ENCODE measurements at regions not wholly inside any gene's neighbourhood (a gene's known extent, or its start where the extent isn't known, plus 50 kb on each side); places are given as distances from the start of the nearest gene placed in this dataset.

- Histone ChIP-seq H3K27ac (ENCODE audit: low read depth in 1 of 2, low read length in 2 of 2) (no peak overlapping the region), H3K36me3 (ENCODE audit: control insufficient read depth in 4 of 4, insufficient read depth in 3 of 4, low read depth in 1 of 4, low read length in 3 of 4) (no peaks in the 10 kb centered on the region), H3K9ac (ENCODE audit: low read depth in 1 of 2, low read length in 2 of 2) (no peak overlapping the region), H3K4me3 (ENCODE audit: low read depth in 1 of 3, low read length in 3 of 3) (no peak overlapping the region), H3K4me1 (ENCODE audit: control insufficient read depth in 4 of 4, insufficient read depth in 4 of 4, low read length in 3 of 4) (no peaks in the 10 kb centered on the region), H3K27me3 (ENCODE audit: control insufficient read depth in 4 of 4, insufficient read depth in 4 of 4, low read length in 3 of 4) (no peaks in the 10 kb centered on the region), H3K9me3 (ENCODE audit: control insufficient read depth in 4 of 4, low read length in 3 of 4) (no peaks in the 10 kb centered on the region)
- TF ChIP-seq EGR1 (IDR thresholded peaks at IDR 0.05; ENCODE audit: low read depth in 2 of 2) (no peak), JUND (IDR thresholded peaks at IDR 0.05) (no peak), YY1 (IDR thresholded peaks at IDR 0.05) (no peak), MAX (IDR thresholded peaks at IDR 0.05) (no peak), ATF3 (IDR thresholded peaks at IDR 0.05) (no peak), RAD21 (IDR thresholded peaks at IDR 0.05) (no peak), RXRA (IDR thresholded peaks at IDR 0.05) (no peak), SP1 (IDR thresholded peaks at IDR 0.05) (no peak)
- TF ChIP-seq, protein P1, sequence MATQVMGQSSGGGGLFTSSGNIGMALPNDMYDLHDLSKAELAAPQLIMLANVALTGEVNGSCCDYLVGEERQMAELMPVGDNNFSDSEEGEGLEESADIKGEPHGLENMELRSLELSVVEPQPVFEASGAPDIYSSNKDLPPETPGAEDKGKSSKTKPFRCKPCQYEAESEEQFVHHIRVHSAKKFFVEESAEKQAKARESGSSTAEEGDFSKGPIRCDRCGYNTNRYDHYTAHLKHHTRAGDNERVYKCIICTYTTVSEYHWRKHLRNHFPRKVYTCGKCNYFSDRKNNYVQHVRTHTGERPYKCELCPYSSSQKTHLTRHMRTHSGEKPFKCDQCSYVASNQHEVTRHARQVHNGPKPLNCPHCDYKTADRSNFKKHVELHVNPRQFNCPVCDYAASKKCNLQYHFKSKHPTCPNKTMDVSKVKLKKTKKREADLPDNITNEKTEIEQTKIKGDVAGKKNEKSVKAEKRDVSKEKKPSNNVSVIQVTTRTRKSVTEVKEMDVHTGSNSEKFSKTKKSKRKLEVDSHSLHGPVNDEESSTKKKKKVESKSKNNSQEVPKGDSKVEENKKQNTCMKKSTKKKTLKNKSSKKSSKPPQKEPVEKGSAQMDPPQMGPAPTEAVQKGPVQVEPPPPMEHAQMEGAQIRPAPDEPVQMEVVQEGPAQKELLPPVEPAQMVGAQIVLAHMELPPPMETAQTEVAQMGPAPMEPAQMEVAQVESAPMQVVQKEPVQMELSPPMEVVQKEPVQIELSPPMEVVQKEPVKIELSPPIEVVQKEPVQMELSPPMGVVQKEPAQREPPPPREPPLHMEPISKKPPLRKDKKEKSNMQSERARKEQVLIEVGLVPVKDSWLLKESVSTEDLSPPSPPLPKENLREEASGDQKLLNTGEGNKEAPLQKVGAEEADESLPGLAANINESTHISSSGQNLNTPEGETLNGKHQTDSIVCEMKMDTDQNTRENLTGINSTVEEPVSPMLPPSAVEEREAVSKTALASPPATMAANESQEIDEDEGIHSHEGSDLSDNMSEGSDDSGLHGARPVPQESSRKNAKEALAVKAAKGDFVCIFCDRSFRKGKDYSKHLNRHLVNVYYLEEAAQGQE (IDR thresholded peaks at IDR 0.05): no peak
- WGBS: 86% methylated on average over 7 of the region's 7 CpGs
- no peak for DNase-seq (ENCODE audit: low spot score)
These were observed 344.6 kb upstream of the HTR2A start for GRCh38 chr13:47241446-47241845.

DNA sequence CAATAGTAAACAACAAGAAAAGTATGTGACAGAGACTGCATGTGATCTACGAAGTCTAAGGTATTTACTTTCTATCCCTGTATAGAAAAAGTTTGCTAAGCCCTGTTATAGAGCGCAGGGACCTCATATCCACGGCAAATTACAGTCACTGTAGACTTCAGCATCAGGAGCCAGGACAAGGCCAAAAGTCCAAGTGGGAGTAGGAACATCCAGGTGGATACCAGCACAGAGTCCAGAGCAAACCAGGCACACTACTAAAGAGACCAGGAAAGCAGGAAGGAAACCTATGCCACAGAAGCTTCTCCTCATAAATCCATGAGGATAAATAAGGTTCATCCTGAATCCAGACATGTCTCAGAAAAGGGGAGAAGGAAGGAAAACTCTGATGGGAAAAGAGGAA is 342.2 kb upstream of the HTR2A start:
- no peaks in the 10 kb centered on the region for H3K27me3 ChIP-seq (ENCODE audit: control insufficient read depth in 4 of 4, insufficient read depth in 4 of 4, low read length in 3 of 4)
- no peak overlapping the region for H3K27ac ChIP-seq (ENCODE audit: low read depth in 1 of 2, low read length in 2 of 2)
- no peak overlapping the region for H3K4me3 ChIP-seq (ENCODE audit: low read depth in 1 of 3, low read length in 3 of 3)
- H3K4me1 ChIP-seq (ENCODE audit: control insufficient read depth in 4 of 4, insufficient read depth in 4 of 4, low read length in 3 of 4): no peaks in the 10 kb centered on the region
- H3K9ac ChIP-seq (ENCODE audit: low read depth in 1 of 2, low read length in 2 of 2): no peak overlapping the region
- DNase-seq (ENCODE audit: low spot score): no peak
- H3K9me3 ChIP-seq (ENCODE audit: control insufficient read depth in 4 of 4, low read length in 3 of 4): no peaks in the 10 kb centered on the region
- WGBS: 72% methylated on average over 3 of the region's 3 CpGs
- no peaks in the 10 kb centered on the region for H3K36me3 ChIP-seq (ENCODE audit: control insufficient read depth in 4 of 4, insufficient read depth in 3 of 4, low read depth in 1 of 4, low read length in 3 of 4)
- TF ChIP-seq HNF4A (conservative IDR thresholded peaks at IDR 0.05) (peak; percentile 35 to 69), GABPA (IDR thresholded peaks at IDR 0.05 in 1 of 2, conservative IDR thresholded peaks at IDR 0.05 in 1 of 2) (no peak), CTCF (IDR thresholded peaks at IDR 0.05; ENCODE audit: low read depth, low read length, missing input control) (no peak), ATF3 (IDR thresholded peaks at IDR 0.05) (no peak), EGR1 (IDR thresholded peaks at IDR 0.05; ENCODE audit: low read depth in 2 of 2) (no peak), MAX (IDR thresholded peaks at IDR 0.05) (no peak), RAD21 (IDR thresholded peaks at IDR 0.05) (no peak)
